Adrenal gland (tissue), 9 donors: ENCODE measurements at regions not wholly inside any gene's neighbourhood (a gene's known extent, or its start where the extent isn't known, plus 50 kb on each side); places are given as distances from the start of the nearest gene placed in this dataset.

Experiments used
- DNase-seq, 7 donors: peaks; one replicate each; pipeline ENCODE4 v3.0.0-alpha.2; 2019 to 2020
- H3K27ac ChIP-seq, 5 donors: fragments of 200-600 bp; sonication (generic) in 4 of 5; 1 replicate in 3 of 5; 2 replicates in 2 of 5; pipeline versions ENCODE4 v1.5.1 to v1.8.0; 2016 to 2020; ENCODE audit warnings: mild to moderate bottlenecking in 1 of 5
- H3K27me3 ChIP-seq: fragments of 200-600 bp; 2 replicates; pipeline ENCODE4 v1.8.0; 2021
- H3K36me3 ChIP-seq, 2 donors: fragments of 200-600 bp; replicated peaks in 1 of 2; 1 replicate in 1 of 2; 2 replicates in 1 of 2; pipeline versions ENCODE4 v1.5.1 to v1.8.0; 2018 to 2022
- H3K4me1 ChIP-seq, 2 donors: fragments of 200-600 bp; replicated peaks in 1 of 2; 1 replicate in 1 of 2; 2 replicates in 1 of 2; pipeline versions ENCODE4 v1.5.1 to v1.8.0; 2018 to 2021
- H3K4me3 ChIP-seq, 4 donors: fragments of 200-600 bp; sonication (generic) in 3 of 4; one replicate each; pipeline ENCODE4 v1.5.1; 2016 to 2018
- H3K9me3 ChIP-seq, 3 donors: fragments of 200-600 bp; sonication (generic) in 1 of 3; replicated peaks in 1 of 3; 1 replicate in 2 of 3; 2 replicates in 1 of 3; pipeline versions ENCODE4 v1.5.1 to v1.8.0; 2016 to 2021
- CTCF ChIP-seq, 6 experiments: fragments of 450-650 bp in 4 of 6; fragments of 200-600 bp in 2 of 6; sonication (generic) in 1 of 6; IDR thresholded peaks; 1 replicate in 5 of 6; 2 replicates in 1 of 6; pipeline versions ENCODE4 v1.5.1 to v1.8.0; 2016 to 2021; ENCODE audit warnings: antibody characterized with exemption in 6 of 6, mild to moderate bottlenecking in 2 of 6, moderate library complexity in 1 of 6
- POLR2A ChIP-seq, 2 donors: fragments of 450-650 bp; IDR thresholded peaks; one replicate each; pipeline ENCODE4 v1.6.1; 2017; ENCODE audit warnings: antibody characterized with exemption in 2 of 2, mild to moderate bottlenecking in 2 of 2, moderate library complexity in 1 of 2
- WGBS, 4 donors: extraction: QIAGEN DNeasy Blood & Tissue Kit in 2 of 4; methylation state at CpG; one replicate each; pipeline versions ENCODE4 v1.1.5 to v1.1.7; 2013 to 2017; 5-methylcytosine and 5-hydroxymethylcytosine counted together
- intact Hi-C, 2 donors: fragments of 100-400 bp; cut with DNase I; formaldehyde crosslinking; loops; one replicate each; pipeline versions ENCODE4 v1.14.1 to v1.15.0; 2022 to 2023
- donor health status: healthy with polysubstance abuse.
- donor health status: Bipolar disorder and iron deficiency.
- donor health status: DM: yes; HTN: yes; CAD: no.
- donor health status: DM: no; HTN: no; CAD: no.
- donor health status: DM: no; HTN: no; CAD: no.

GRCh38 chr1:96474985-96475743 lies 246.4 kb upstream of the PTBP2 start:
- DNase-seq = no peak
- TF ChIP-seq CTCF (IDR thresholded peaks at IDR 0.05) (no peak), POLR2A (IDR thresholded peaks at IDR 0.05) (no peak)
- intact Hi-C loops = no loop called here
- H3K27me3 ChIP-seq = no peaks in the 10 kb centered on the region
- H3K27ac ChIP-seq = no peak overlapping the region
- no peaks in the 10 kb centered on the region for H3K4me1 ChIP-seq
- no peaks in the 10 kb centered on the region for H3K9me3 ChIP-seq
- no peaks in the 10 kb centered on the region for H3K36me3 ChIP-seq
- 75 to 82% (median 78%) methylated on average over 7 of the region's 7 CpGs for WGBS, 4 donors
- no peak overlapping the region for H3K4me3 ChIP-seq

GRCh38 chr1:96475903-96476302 lies 245.7 kb upstream of the PTBP2 start:
- TF ChIP-seq POLR2A (IDR thresholded peaks at IDR 0.05) (no peak), CTCF (IDR thresholded peaks at IDR 0.05) (no peak)
- no peaks in the 10 kb centered on the region for H3K36me3 ChIP-seq
- no peaks in the 10 kb centered on the region for H3K4me1 ChIP-seq
- intact Hi-C loops = no loop called here
- DNase-seq = no peak
- no peaks in the 10 kb centered on the region for H3K27me3 ChIP-seq
- WGBS, 4 donors = 49 to 70% (median 62%) methylated on average over 3 of the region's 3 CpGs
- H3K9me3 ChIP-seq = no peaks in the 10 kb centered on the region
- no peak overlapping the region for H3K27ac ChIP-seq
- no peak overlapping the region for H3K4me3 ChIP-seq

- no peak overlapping the region for H3K27ac ChIP-seq
- no peak overlapping the region for H3K4me3 ChIP-seq
- 80 to 92% (median 81%) methylated on average over 4 of the region's 4 CpGs for WGBS, 4 donors
- H3K9me3 ChIP-seq = no peaks in the 10 kb centered on the region
- TF ChIP-seq POLR2A (IDR thresholded peaks at IDR 0.05) = no peak
- TF ChIP-seq CTCF (IDR thresholded peaks at IDR 0.05) = no peak
- DNase-seq = no peak
- no peaks in the 10 kb centered on the region for H3K27me3 ChIP-seq
- intact Hi-C loops = no loop called here
- no peaks in the 10 kb centered on the region for H3K4me1 ChIP-seq
- H3K36me3 ChIP-seq = no peaks in the 10 kb centered on the region
These were observed 243.4 kb upstream of the PTBP2 start for GRCh38 chr1:96478228-96478627.

GRCh38 chr1:96481409-96481808 lies 240.2 kb upstream of the PTBP2 start:
- no peak overlapping the region for H3K4me3 ChIP-seq
- no peak for DNase-seq

More at GRCh38 chr1:96481409-96481808, 240.2 kb upstream of the PTBP2 start:
- 72 to 83% (median 73%) methylated on average over 2 of the region's 2 CpGs for WGBS, 4 donors
- Histone ChIP-seq H3K9me3 (no peaks in the 10 kb centered on the region), H3K27me3 (no peaks in the 10 kb centered on the region), H3K36me3 (no peaks in the 10 kb centered on the region), H3K27ac (no peak overlapping the region), H3K4me1 (no peaks in the 10 kb centered on the region)
- TF ChIP-seq CTCF (IDR thresholded peaks at IDR 0.05) = no peak
- no peak for TF ChIP-seq POLR2A (IDR thresholded peaks at IDR 0.05)
- intact Hi-C loops = no loop called here
